ENCODE measurements at regions not wholly inside any gene's neighbourhood (a gene's known extent, or its start where the extent isn't known, plus 50 kb on each side); places are given as distances from the start of the nearest gene placed in this dataset.

- ChIA-PET RAD21 (ENCODE audit: low non-redundant PET in 1 of 2, low total read pairs in 2 of 2, uncharacterized antibody in 2 of 2, unreplicated experiment in 2 of 2) (no interaction called here), POLR2A (no interaction called here), CTCF (no interaction called here)
- Histone ChIP-seq H3K27ac (ENCODE audit: low read depth, low read length) (no peak overlapping the region), H3K9me3 (ENCODE audit: control insufficient read depth in 1 of 2, insufficient read depth in 1 of 2, low read depth in 1 of 2, low read length in 2 of 2) (no peaks in the 10 kb centered on the region), H3K79me2 (ENCODE audit: insufficient read depth, low read length) (no peaks in the 10 kb centered on the region), H4K20me1 (ENCODE audit: insufficient read depth) (no peaks in the 10 kb centered on the region), H3K4me1 (ENCODE audit: control insufficient read depth in 1 of 2, insufficient read depth in 2 of 2, low read length in 2 of 2) (no peaks in the 10 kb centered on the region), H3K36me3 (ENCODE audit: control insufficient read depth in 1 of 2, insufficient read depth in 2 of 2, low read length in 2 of 2) (no peaks in the 10 kb centered on the region), H3K9me2 (ENCODE audit: insufficient read depth) (no peaks in the 10 kb centered on the region), H2AFZ (ENCODE audit: low read depth, low read length, poor library complexity, severe bottlenecking) (no peak overlapping the region), H3K4me3 (replicated peaks in 1 of 2; ENCODE audit: low read depth in 1 of 2, low read length in 2 of 2) (no peak overlapping the region), H3K27me3 (ENCODE audit: insufficient read depth, low read length) (no peaks in the 10 kb centered on the region), H3K4me2 (ENCODE audit: low read length) (no peak overlapping the region), H3K9ac (ENCODE audit: low read length) (no peak overlapping the region)
- BruUV-seq (replicated peaks) = no TSS peak
- TF ChIP-seq RAD21 (IDR thresholded peaks at IDR 0.05; ENCODE audit: low read depth) (no peak), ZNF274 (IDR thresholded peaks at IDR 0.05; ENCODE audit: low read depth, low read length) (no peak), SRF (IDR thresholded peaks at IDR 0.05; ENCODE audit: low read depth) (no peak), REST (IDR thresholded peaks at IDR 0.05; ENCODE audit: low read depth) (no peak), JUND (IDR thresholded peaks at IDR 0.05) (no peak), ZFX (IDR thresholded peaks at IDR 0.05) (no peak), MAX (IDR thresholded peaks at IDR 0.05) (no peak), SIN3A (IDR thresholded peaks at IDR 0.05; ENCODE audit: low read depth) (no peak), EGR1 (IDR thresholded peaks at IDR 0.05; ENCODE audit: low read depth) (no peak), POLR2A (IDR thresholded peaks at IDR 0.05; ENCODE audit: borderline replicate concordance, extremely low read depth, insufficient read depth, insufficient read length) (no peak), ELF1 (IDR thresholded peaks at IDR 0.05; ENCODE audit: borderline replicate concordance, low read depth) (no peak), POLR2AphosphoS5 (IDR thresholded peaks at IDR 0.05; ENCODE audit: low read depth, low read length) (no peak), FOSL1 (IDR thresholded peaks at IDR 0.05; ENCODE audit: low read depth) (no peak), CEBPB (IDR thresholded peaks at IDR 0.05; ENCODE audit: low read depth) (no peak)
- intact Hi-C loops (cut with micrococcal nuclease) = no loop called here
- ATAC-seq (no peak), DNase-seq (ENCODE audit: low read depth, low spot score) (no peak)
Observed at GRCh38 chr13:85377783-85378182, 421.4 kb downstream of the SLITRK6 start.

Data from HCT116 (cell line).